ENCODE measurements at regions not wholly inside any gene's neighbourhood (a gene's known extent, or its start where the extent isn't known, plus 50 kb on each side); places are given as distances from the start of the nearest gene placed in this dataset.

GRCh38 chr3:2036076-2036475 is 62.6 kb upstream of the CNTN4 start:
- CTCF ChIA-PET, result no interaction called here
- no peak overlapping the region for H3K4me3 Mint-ChIP-seq
- ATAC-seq (ENCODE audit: poor library complexity), result no peak

DNA sequence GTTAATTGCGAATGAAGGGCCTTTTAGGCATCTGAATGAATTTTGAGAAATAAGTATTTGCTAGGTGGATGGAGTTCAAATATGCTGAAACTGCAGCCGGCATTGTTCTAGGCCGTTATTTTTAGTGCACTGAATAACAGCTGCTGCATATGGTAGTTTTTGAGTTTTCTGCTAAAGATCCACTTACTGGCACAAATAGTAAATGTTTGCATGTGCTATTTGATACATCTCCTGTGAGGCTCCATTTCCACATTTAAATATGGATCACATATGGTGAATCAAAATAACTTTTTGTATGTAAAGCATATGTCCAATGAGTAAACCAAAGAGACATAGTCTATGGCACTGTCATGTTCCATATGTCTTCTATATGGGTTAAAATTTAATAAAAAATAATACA is 56.7 kb upstream of the CNTN4 start:
- Mint-ChIP-seq H3K36me3 (ENCODE audit: low read depth) (no peaks in the 10 kb centered on the region), H3K27ac (no peak overlapping the region), H3K9me3 (no peaks in the 10 kb centered on the region), H3K27me3 (no peaks in the 10 kb centered on the region), H3K4me1 (ENCODE audit: low read depth) (no peaks in the 10 kb centered on the region), H3K4me3 (no peak overlapping the region)
- no peak overlapping the region for H3K27ac ChIP-seq (ENCODE audit: low read depth in 1 of 2, low read length in 2 of 2)
- ATAC-seq (ENCODE audit: poor library complexity) (no peak), DNase-seq (no peak)
- H3K4me1 ChIP-seq (ENCODE audit: insufficient read depth, low read length), result no peaks in the 10 kb centered on the region
- H3K36me3 ChIP-seq (ENCODE audit: insufficient read depth, low read length), result no peaks in the 10 kb centered on the region
- no peaks in the 10 kb centered on the region for H3K27me3 ChIP-seq (ENCODE audit: control insufficient read depth in 1 of 2, insufficient read depth in 2 of 2, low read length in 2 of 2)
- TF ChIP-seq, protein P1, sequence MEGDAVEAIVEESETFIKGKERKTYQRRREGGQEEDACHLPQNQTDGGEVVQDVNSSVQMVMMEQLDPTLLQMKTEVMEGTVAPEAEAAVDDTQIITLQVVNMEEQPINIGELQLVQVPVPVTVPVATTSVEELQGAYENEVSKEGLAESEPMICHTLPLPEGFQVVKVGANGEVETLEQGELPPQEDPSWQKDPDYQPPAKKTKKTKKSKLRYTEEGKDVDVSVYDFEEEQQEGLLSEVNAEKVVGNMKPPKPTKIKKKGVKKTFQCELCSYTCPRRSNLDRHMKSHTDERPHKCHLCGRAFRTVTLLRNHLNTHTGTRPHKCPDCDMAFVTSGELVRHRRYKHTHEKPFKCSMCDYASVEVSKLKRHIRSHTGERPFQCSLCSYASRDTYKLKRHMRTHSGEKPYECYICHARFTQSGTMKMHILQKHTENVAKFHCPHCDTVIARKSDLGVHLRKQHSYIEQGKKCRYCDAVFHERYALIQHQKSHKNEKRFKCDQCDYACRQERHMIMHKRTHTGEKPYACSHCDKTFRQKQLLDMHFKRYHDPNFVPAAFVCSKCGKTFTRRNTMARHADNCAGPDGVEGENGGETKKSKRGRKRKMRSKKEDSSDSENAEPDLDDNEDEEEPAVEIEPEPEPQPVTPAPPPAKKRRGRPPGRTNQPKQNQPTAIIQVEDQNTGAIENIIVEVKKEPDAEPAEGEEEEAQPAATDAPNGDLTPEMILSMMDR (IDR thresholded peaks at IDR 0.05), result no peak
- peaks cover 0 to 5% of the 10 kb centered on the region in 2 experiments for H3K9me3 ChIP-seq (ENCODE audit: control insufficient read depth in 1 of 2, insufficient read depth in 1 of 2, low read length in 2 of 2)
- no peak overlapping the region for H3K4me3 ChIP-seq (ENCODE audit: low read length)
- intact Hi-C loops (cut with DNase I, micrococcal nuclease), result no loop called here
- ChIA-PET POLR2A (no interaction called here), CTCF (no interaction called here)

More at GRCh38 chr3:2036076-2036475, 62.6 kb upstream of the CNTN4 start:
- TF ChIP-seq, protein P1 (IDR thresholded peaks at IDR 0.05), result no peak
- Histone ChIP-seq H3K27ac (ENCODE audit: low read depth in 1 of 2, low read length in 2 of 2) (no peak overlapping the region), H3K9me3 (ENCODE audit: control insufficient read depth in 1 of 2, insufficient read depth in 1 of 2, low read length in 2 of 2) (peaks cover 0 to 5% of the 10 kb centered on the region in 2 experiments), H3K4me3 (ENCODE audit: low read length) (no peak overlapping the region), H3K27me3 (ENCODE audit: control insufficient read depth in 1 of 2, insufficient read depth in 2 of 2, low read length in 2 of 2) (no peaks in the 10 kb centered on the region), H3K4me1 (ENCODE audit: insufficient read depth, low read length) (no peaks in the 10 kb centered on the region), H3K36me3 (ENCODE audit: insufficient read depth, low read length) (no peaks in the 10 kb centered on the region)
- no peaks in the 10 kb centered on the region for H3K4me1 Mint-ChIP-seq (ENCODE audit: low read depth)
- intact Hi-C loops (cut with DNase I, micrococcal nuclease), result no loop called here
- POLR2A ChIA-PET, result no interaction called here
- DNase-seq, result no peak
- H3K27me3 Mint-ChIP-seq, result no peaks in the 10 kb centered on the region
- H3K36me3 Mint-ChIP-seq (ENCODE audit: low read depth), result no peaks in the 10 kb centered on the region
- peaks cover 5% of the 10 kb centered on the region for H3K9me3 Mint-ChIP-seq
- H3K27ac Mint-ChIP-seq, result no peak overlapping the region

All from CD4-positive, alpha-beta T cell (primary cell).